COR-L47 (cell line): ENCODE measurements at regions not wholly inside any gene's neighbourhood (a gene's known extent, or its start where the extent isn't known, plus 50 kb on each side); places are given as distances from the start of the nearest gene placed in this dataset.

ENCODE experiments used
- DNase-seq: peaks from one replicate; lab custom pipeline; 2025; lab: John Stamatoyannopoulos, UW

- DNase-seq: no peak
Measured at GRCh38 chr7:21029006-21029405, 242.3 kb upstream of the SP8 start.

- DNase-seq: no peak
Measured at GRCh38 chr7:21030237-21030871, 243.7 kb upstream of the SP8 start.

DNA sequence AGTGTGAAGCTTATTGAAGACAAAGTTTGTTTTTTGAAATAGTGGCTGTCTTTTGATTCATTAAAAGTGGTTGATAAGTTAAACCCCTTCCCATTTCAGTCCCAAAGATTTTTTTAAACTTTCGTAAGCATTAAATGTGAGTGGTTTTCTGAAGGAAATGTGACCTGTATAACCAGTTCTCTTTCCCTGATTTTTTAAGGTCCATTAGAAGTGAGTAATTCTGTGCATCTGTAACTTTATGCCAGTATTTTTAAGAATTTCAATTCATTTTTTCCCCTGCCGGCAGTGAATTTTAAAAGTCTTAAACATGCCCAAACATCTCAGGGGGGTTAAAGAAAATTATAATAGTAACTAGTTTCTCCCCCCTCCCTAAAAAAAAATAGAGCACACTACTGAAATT is 254.6 kb upstream of the SP8 start:
- DNase-seq: no peak

- no peak for DNase-seq
Measured at GRCh38 chr7:21041666-21042065, 255.0 kb upstream of the SP8 start.

GRCh38 chr7:21044384-21044783 is 257.7 kb upstream of the SP8 start:
- no peak for DNase-seq

DNA sequence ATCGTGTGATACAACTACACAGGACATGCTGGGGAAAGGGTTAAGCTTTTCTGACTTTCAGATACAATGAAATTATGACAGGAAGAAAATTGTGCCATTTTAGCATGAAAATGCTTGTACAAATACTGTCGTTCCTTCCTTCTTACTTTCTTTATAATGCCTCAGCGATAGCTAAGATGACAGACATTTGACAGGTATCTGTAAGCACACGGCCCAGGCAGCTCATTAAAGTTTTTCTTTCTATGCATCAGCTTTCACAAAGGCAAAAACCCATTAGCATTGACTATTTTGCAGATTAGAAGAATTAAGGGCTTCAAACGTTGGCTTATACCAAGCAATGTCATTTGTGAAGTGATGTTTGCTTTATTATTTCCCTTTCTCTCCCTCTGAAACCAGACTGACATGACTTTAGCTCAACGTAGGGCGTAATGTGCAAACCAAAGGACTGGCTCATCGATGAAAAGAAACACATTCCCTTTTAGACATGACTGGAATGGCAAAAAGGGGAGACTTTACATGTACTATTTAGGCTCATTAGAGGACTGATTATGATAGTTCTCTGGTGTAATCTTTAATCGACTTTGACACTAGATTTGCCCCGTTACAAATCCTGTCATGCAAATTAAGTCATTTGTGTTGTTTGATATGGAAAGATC is 258.4 kb upstream of the SP8 start:
- no peak for DNase-seq

DNA sequence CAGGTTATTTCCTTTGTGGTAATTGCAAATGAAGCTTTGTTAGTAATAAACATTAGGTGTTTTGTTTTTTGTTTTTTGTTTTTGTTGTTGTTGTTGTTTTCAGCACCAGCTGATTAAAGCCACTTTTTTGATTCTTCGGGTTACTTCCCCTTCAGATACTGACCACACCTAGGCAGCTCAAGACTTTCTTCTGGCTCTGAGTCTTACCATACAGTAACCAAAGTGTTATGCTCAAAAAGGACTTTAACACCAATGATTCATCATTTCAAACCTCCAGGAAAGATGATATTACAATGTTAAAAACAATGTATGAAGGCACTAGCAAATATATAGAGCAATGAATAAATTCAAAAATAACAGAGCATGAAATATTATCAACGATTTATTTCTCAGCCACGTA is 265.2 kb upstream of the SP8 start:
- DNase-seq: no peak

GRCh38 chr7:21054427-21055112 is 267.9 kb upstream of the SP8 start:
- DNase-seq: no peak

GRCh38 chr7:21059069-21059468 is 272.4 kb upstream of the SP8 start:
- DNase-seq: no peak

GRCh38 chr7:21063106-21063505 is 276.4 kb upstream of the SP8 start:
- no peak for DNase-seq

DNA sequence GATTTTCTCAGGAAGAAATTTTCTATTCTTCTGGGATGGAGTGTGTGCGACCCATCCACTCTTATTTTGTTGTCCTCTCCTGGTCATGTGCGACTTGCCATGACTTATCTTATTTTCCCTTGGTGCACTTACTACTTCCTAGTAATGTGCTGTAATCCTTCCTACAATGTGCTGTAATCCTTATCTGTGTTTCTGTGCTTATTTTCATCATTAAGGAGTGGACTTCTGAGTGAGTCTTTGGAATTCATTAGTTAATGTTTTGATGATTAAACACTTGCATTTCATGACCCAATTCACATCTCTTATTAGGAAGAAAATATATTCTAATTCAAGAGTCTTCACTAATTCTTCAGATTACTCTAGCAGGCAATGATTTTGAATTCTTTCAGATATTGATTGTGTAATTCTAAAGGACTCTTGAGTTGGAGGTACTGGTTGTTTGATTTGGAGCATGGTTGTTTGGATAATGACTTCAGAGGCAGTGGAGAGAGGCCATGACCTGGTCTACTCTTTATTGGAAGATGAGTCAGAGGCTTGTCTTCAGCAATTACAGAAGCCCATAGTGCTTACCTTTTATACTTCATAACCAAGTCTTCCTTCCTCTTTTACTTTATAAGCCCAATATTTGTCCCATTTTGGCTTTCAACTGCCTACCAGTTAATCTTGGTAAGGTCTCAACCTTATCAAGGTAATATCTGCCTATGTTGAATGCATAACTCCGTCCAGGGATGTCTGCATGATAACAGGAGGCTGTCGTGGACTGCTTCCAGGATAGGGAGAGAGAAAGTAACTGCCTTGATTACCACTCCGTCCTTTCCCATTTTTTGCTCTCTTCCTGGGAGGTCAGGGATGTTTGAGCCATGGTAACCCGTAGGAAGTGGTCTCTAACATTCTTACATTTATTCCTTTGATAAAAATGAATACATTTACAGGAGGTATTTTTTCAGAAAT is 278.3 kb upstream of the SP8 start:
- DNase-seq: no peak

DNA sequence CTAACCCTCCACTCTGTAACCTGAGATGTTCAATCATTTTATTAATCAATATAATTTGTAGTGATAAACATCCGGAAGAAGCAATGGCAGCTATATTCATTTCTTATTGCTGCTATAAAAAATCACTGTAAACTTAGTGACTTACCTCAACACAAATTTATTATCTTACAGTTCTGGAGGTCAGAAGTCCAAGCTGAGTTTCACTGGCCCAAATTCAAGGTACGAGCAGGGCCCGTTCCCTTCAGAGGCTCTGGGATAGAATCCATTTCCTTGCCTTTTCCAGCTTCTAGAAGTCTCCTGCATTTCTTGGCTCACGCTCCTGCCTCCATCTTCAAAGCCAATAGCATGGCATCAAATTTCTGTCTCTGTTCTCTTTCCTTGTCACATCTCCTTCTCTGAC is 279.5 kb upstream of the SP8 start:
- DNase-seq: no peak

DNA sequence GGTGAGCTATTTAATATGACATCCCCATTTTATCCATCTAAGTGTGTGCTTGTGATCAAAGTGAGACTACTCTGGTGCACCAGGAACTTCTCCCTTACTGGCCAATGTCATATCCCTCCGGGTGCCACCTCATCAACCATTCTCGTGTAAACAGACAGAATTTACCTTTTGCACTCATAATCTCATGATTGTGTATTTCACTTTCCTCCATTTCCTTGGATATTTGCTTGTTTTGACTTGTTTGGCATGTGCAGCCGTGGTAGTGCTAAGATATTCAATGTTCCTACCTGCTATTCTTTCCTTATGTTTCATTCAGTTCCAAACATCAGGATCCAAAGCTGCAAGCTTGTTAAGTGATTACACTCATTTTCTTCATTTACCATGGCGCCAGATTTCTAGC is 280.5 kb upstream of the SP8 start:
- no peak for DNase-seq

DNA sequence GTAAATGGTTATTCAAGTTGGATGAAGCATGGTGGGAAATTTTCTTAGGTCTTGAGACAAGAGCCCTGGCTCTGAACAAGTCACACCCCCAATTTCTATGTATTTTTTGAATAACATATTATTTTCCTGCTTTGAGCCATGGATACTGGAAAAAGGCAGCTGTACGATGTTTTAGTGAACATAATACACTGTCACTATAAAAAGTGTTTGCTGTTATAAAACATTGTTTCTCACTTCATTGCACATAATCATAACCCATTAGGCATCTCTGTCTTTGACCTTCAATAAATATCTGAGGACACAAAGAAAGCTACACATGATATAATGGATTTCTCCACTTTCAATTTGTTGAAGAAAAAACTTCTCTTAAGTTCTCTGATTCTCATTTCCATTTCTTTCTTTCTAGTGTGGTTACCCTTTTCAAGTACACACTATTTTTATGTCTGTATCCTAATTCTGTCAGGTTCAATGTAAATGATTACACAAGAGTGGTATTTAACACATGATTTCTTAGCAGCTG is 283.9 kb upstream of the SP8 start:
- DNase-seq: no peak

- no peak for DNase-seq
Measured at GRCh38 chr7:21071561-21072501, 285.1 kb upstream of the SP8 start.

- peak; percentile 94 for DNase-seq
Measured at GRCh38 chr7:21076054-21076453, 289.4 kb upstream of the SP8 start.

DNA sequence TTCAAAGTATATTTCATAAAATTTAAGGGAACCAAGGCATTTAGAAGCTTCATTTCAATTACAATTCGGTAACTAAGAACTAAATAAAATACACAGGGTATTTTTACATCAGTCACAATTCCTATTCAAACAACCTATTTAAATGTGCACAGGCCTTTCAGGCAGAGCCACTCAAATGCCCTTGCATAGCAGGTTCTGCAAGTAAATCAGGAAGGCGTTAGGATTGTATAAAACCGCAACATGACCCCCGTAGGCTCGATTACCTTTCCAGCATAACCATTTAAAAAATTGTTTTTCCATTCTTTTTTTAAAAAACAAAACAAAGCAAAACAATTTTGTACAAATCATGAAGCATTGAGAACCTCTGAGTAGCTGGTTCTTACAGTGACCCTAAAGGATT is 289.9 kb upstream of the SP8 start:
- peak; percentile 9 for DNase-seq

- DNase-seq: no peak
Measured at GRCh38 chr7:21077602-21078001, 290.9 kb upstream of the SP8 start.

- no peak for DNase-seq
Measured at GRCh38 chr7:21084286-21084685, 297.6 kb upstream of the SP8 start.

- peak; percentile 87 for DNase-seq
Measured at GRCh38 chr7:21086688-21087087, 300.0 kb upstream of the SP8 start.

DNA sequence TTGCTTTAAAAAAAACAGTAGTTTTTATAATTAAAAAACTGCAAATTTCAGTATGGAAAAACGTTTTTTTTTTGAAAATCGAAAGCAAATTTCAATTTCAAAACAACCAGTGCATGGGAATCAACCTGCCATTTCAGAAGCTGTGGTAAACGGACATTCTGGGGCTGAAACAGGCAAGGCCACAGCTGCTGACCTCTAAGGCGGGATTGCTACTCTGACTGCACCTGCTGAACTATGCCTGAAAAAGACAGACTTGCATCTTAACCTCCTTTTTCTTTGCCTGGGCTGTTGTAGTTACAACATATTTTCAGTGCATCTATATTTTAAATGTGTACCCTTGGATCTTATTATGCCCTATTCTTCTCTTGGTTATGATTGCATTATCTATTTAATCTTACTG is 303.0 kb upstream of the SP8 start:
- no peak for DNase-seq
